ENCODE measurements at regions not wholly inside any gene's neighbourhood (a gene's known extent, or its start where the extent isn't known, plus 50 kb on each side); places are given as distances from the start of the nearest gene placed in this dataset.

- H3K27me3 ChIP-seq (ENCODE audit: insufficient read depth, low read depth, severe bottlenecking) = no peaks in the 10 kb centered on the region
- TF ChIP-seq, protein P1, sequence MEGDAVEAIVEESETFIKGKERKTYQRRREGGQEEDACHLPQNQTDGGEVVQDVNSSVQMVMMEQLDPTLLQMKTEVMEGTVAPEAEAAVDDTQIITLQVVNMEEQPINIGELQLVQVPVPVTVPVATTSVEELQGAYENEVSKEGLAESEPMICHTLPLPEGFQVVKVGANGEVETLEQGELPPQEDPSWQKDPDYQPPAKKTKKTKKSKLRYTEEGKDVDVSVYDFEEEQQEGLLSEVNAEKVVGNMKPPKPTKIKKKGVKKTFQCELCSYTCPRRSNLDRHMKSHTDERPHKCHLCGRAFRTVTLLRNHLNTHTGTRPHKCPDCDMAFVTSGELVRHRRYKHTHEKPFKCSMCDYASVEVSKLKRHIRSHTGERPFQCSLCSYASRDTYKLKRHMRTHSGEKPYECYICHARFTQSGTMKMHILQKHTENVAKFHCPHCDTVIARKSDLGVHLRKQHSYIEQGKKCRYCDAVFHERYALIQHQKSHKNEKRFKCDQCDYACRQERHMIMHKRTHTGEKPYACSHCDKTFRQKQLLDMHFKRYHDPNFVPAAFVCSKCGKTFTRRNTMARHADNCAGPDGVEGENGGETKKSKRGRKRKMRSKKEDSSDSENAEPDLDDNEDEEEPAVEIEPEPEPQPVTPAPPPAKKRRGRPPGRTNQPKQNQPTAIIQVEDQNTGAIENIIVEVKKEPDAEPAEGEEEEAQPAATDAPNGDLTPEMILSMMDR (IDR thresholded peaks at IDR 0.05; ENCODE audit: low read depth, low read length) = no peak
- H3K4me3 ChIP-seq (ENCODE audit: low read depth, low read length) = no peak overlapping the region
- H3K9me3 ChIP-seq (ENCODE audit: severe bottlenecking) = no peaks in the 10 kb centered on the region
- no peaks in the 10 kb centered on the region for H3K36me3 ChIP-seq
- no peak for DNase-seq
- no peak overlapping the region for H3K27ac ChIP-seq
These were observed 121.8 kb upstream of the POU2AF2 start for GRCh38 chr11:111123463-111124398.

DNA sequence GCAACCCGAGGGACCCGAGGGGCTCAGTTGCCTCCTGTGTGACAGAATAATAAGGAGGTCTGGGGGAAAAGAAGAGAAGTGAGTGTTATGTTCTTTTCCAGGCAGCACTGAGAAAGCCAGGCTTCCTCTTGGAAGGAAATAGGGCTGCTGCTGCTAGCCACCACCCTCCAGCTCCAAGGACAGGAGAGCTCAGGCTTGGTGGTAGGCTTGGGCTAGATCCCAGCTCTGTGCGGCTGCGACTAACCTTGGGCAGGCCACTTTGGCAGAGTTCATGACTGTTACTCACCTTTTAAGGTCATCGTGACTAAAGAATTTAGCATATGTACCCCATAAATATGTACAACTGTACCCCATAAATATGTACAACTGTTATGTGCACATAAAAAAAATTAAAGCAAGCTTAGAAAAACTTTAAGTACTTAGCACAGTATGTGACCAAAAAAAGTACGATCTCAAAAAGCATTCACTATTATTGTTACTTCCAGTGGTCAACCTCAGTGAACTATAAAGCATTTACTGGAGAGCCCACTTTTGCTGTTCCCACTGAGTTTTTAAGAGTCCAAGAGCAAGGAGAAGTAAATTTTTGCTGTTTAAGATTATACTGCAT lies 124.7 kb upstream of the POU2AF2 start:
- DNase-seq = no peak
- no peak overlapping the region for H3K4me3 ChIP-seq (ENCODE audit: low read depth, low read length)
- no peak overlapping the region for H3K27ac ChIP-seq
- no peaks in the 10 kb centered on the region for H3K27me3 ChIP-seq (ENCODE audit: insufficient read depth, low read depth, severe bottlenecking)
- TF ChIP-seq, protein P1 (IDR thresholded peaks at IDR 0.05; ENCODE audit: low read depth, low read length) = no peak
- H3K9me3 ChIP-seq (ENCODE audit: severe bottlenecking) = no peaks in the 10 kb centered on the region
- H3K36me3 ChIP-seq = no peaks in the 10 kb centered on the region

DNA sequence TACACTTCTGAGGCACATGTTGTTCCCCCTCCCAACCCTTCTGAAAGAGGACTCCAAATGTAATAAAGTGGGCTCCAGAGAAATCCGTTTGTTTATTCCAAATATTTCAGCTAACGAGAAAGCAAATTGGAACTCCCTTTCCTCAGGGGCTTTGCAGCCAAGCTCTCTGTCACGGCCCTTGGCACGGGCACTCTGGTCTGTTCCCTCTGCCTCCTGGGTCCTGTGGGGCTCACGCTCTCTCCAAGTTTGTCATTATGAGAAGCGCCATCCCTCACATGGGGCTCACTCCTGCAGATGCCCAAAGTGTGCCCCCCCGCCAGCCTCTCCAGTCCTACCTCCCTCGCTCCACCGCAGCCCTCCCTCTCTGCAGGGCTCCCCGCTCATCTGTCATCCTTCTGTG lies 125.4 kb upstream of the POU2AF2 start:
- H3K4me3 ChIP-seq (ENCODE audit: low read depth, low read length) = no peak overlapping the region
- H3K9me3 ChIP-seq (ENCODE audit: severe bottlenecking) = no peaks in the 10 kb centered on the region
- TF ChIP-seq, protein P1 (IDR thresholded peaks at IDR 0.05; ENCODE audit: low read depth, low read length) = no peak
- H3K36me3 ChIP-seq = no peaks in the 10 kb centered on the region
- DNase-seq = no peak
- H3K27ac ChIP-seq = no peak overlapping the region
- no peaks in the 10 kb centered on the region for H3K27me3 ChIP-seq (ENCODE audit: insufficient read depth, low read depth, severe bottlenecking)

DNA sequence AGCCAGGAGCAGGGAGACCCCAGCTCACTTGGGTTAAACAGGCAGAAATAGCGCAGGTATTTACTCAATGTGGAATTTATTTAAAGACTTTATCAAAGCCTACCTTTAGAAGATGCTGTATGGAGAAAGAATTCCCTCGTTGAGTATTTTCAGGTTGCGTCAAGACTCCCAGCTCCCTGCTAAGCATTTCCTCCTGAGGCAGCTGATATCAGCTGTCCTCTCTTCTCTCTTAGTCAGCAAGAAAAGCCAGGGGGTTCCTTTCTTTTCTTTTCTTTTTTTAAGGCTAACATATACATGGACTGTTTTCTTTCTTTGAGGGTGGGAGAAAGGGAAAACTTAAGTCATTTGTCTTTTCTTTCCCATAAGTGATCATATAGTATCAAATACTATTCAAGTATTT lies 125.8 kb upstream of the POU2AF2 start:
- TF ChIP-seq, protein P1 (IDR thresholded peaks at IDR 0.05; ENCODE audit: low read depth, low read length) = no peak
- Histone ChIP-seq H3K9me3 (ENCODE audit: severe bottlenecking) (no peaks in the 10 kb centered on the region), H3K4me3 (ENCODE audit: low read depth, low read length) (no peak overlapping the region), H3K27ac (no peak overlapping the region), H3K27me3 (ENCODE audit: insufficient read depth, low read depth, severe bottlenecking) (no peaks in the 10 kb centered on the region), H3K36me3 (no peaks in the 10 kb centered on the region)
- DNase-seq = no peak

DNA sequence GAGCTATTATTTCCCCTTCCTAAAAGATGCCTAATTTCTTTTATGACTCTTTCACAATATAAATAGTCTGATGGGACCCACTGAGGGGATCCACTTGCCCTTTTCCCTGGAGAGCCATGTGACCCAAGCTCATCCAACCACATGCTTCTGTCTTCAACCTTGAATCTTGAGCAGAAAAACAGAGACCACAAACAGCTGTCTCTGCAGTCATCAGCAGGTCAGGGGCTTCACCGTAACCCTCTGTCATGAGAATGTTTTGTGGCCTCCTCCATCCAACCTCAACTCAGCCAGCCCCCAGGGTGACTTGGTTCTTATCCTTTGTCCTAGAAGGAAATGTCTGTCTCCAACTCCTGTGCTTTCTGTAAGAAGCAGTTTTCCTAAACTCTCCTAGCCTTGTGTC lies 129.6 kb upstream of the POU2AF2 start:
- TF ChIP-seq, protein P1 (IDR thresholded peaks at IDR 0.05; ENCODE audit: low read depth, low read length) = no peak
- Histone ChIP-seq H3K27me3 (ENCODE audit: insufficient read depth, low read depth, severe bottlenecking) (no peaks in the 10 kb centered on the region), H3K4me3 (ENCODE audit: low read depth, low read length) (no peak overlapping the region), H3K9me3 (ENCODE audit: severe bottlenecking) (no peaks in the 10 kb centered on the region), H3K36me3 (no peaks in the 10 kb centered on the region), H3K27ac (no peak overlapping the region)
- no peak for DNase-seq
